ENCODE measurements at regions not wholly inside any gene's neighbourhood (a gene's known extent, or its start where the extent isn't known, plus 50 kb on each side); places are given as distances from the start of the nearest gene placed in this dataset.

DNA sequence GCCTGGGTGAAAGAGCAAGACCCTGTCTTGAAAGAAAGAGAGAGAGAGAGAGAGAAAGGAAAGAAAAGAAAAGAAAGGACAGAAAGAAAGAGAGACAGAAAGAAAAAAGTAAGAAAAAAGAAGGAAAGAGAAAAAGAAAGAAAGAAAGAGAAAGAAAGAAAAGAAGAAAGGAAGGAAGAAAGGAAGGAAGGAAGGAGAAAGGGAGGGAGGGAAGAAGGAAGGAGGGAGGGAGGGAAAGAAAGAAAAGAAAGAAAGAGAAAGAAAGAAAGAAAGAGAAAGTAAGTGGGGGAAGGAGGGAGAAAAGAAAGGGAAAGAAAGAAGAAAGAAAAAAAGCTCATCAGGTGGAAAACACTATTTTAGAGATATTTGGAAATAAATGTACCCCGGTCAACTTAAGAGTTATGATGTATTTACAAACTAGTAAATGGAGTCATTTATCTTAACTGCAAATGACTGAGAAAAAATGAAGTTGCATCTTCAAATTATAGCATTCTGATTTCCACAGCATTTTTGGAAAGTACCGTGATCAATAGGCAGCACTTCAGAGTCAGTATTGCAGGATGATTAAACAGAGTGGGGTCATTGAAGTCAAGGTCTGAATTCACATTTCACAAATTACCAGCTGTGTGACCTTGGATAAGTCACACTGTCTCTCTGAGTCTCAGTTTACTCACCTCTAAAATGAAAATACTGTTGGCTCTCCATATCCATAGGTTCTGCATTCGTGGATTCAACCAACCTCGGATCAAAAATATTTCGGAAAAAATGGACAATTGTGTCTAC lies 64.1 kb upstream of the SMAD1 start:
- no peak overlapping the region for H2AFZ ChIP-seq (ENCODE audit: low read length)
- no peaks in the 10 kb centered on the region for H3K4me1 Mint-ChIP-seq
- no peaks in the 10 kb centered on the region for H3K79me1 ChIP-seq (ENCODE audit: insufficient read depth, low read depth, low read length, poor library complexity, severe bottlenecking)
- DNase-seq: no peak
- no peaks in the 10 kb centered on the region for H3K9me3 ChIP-seq (ENCODE audit: control insufficient read depth, low read depth, low read length)
- no peaks in the 10 kb centered on the region for H3K79me2 ChIP-seq (ENCODE audit: insufficient read depth, low read length)
- H2BK15ac ChIP-seq (ENCODE audit: low read depth, low read length): no peak overlapping the region
- no peak overlapping the region for H3T11ph ChIP-seq (ENCODE audit: low read length)
- H3K4me2 ChIP-seq (ENCODE audit: insufficient read depth, insufficient read length, low read length): no peak overlapping the region
- no peak overlapping the region for H3K14ac ChIP-seq (ENCODE audit: insufficient read depth, low read length)
- H3K27me3 Mint-ChIP-seq (ENCODE audit: low read depth): no peaks in the 10 kb centered on the region
- H2BK5ac ChIP-seq (ENCODE audit: insufficient read length, low read length): no peak overlapping the region
- no peak overlapping the region for H2BK12ac ChIP-seq (ENCODE audit: insufficient read length, low read depth, low read length)
- H3K23me2 ChIP-seq (ENCODE audit: insufficient read length, low read depth, low read length, poor library complexity, severe bottlenecking): no peaks in the 10 kb centered on the region
- no peaks in the 10 kb centered on the region for H3K4me1 ChIP-seq (ENCODE audit: insufficient read depth, low read length)
- H3K27ac Mint-ChIP-seq: no peak overlapping the region
- H3K18ac ChIP-seq (ENCODE audit: insufficient read length, low read depth, low read length): no peak overlapping the region
- TF ChIP-seq, protein P1, sequence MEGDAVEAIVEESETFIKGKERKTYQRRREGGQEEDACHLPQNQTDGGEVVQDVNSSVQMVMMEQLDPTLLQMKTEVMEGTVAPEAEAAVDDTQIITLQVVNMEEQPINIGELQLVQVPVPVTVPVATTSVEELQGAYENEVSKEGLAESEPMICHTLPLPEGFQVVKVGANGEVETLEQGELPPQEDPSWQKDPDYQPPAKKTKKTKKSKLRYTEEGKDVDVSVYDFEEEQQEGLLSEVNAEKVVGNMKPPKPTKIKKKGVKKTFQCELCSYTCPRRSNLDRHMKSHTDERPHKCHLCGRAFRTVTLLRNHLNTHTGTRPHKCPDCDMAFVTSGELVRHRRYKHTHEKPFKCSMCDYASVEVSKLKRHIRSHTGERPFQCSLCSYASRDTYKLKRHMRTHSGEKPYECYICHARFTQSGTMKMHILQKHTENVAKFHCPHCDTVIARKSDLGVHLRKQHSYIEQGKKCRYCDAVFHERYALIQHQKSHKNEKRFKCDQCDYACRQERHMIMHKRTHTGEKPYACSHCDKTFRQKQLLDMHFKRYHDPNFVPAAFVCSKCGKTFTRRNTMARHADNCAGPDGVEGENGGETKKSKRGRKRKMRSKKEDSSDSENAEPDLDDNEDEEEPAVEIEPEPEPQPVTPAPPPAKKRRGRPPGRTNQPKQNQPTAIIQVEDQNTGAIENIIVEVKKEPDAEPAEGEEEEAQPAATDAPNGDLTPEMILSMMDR (conservative IDR thresholded peaks at IDR 0.05): no peak
- no peak overlapping the region for H3K4ac ChIP-seq (ENCODE audit: low read depth, low read length)
- no peaks in the 10 kb centered on the region for H3K27me3 ChIP-seq (ENCODE audit: insufficient read depth, low read length)
- H3K27ac ChIP-seq (ENCODE audit: insufficient read length, low read depth, low read length): no peak overlapping the region
- H3K56ac ChIP-seq (ENCODE audit: insufficient read length, low read depth, low read length): no peak overlapping the region
- no peaks in the 10 kb centered on the region for H3K9me3 Mint-ChIP-seq
- no peak overlapping the region for H3K23ac ChIP-seq (ENCODE audit: insufficient read length, low read depth, low read length)
- H4K20me1 ChIP-seq (ENCODE audit: control insufficient read depth, insufficient read depth, insufficient read length): no peaks in the 10 kb centered on the region
- H4K91ac ChIP-seq (ENCODE audit: insufficient read length, low read depth, low read length): no peak overlapping the region
- no peak overlapping the region for H3K9ac ChIP-seq (ENCODE audit: extremely low read depth, insufficient read length, low read length)
- no CpG with 5 or more reads among the region's 5 CpGs for WGBS (ENCODE audit: extremely low coverage, insufficient read length, low lambda C conversion rate)
- H4K5ac ChIP-seq (ENCODE audit: insufficient read length, low read depth, low read length): no peak overlapping the region
- H3K4me3 Mint-ChIP-seq: no peak overlapping the region
- H4K8ac ChIP-seq (replicated peaks; ENCODE audit: insufficient read length, low read depth, low read length): no peak overlapping the region
- H2AK5ac ChIP-seq (ENCODE audit: insufficient read length, low read length): no peak overlapping the region
- no peaks in the 10 kb centered on the region for H3K36me3 Mint-ChIP-seq (ENCODE audit: insufficient read depth in 1 of 3, low read depth in 3 of 3)
- no peak overlapping the region for H2BK20ac ChIP-seq (ENCODE audit: low read depth, low read length, poor library complexity, severe bottlenecking)
- no peak overlapping the region for H2BK120ac ChIP-seq (ENCODE audit: low read depth, low read length, poor library complexity, severe bottlenecking)
